ENCODE measurements at regions not wholly inside any gene's neighbourhood (a gene's known extent, or its start where the extent isn't known, plus 50 kb on each side); places are given as distances from the start of the nearest gene placed in this dataset.

GRCh38 chr10:131674130-131674529, 226.7 kb upstream of the PPP2R2D start:
- DNase-seq (ENCODE audit: low spot score) = no peak

- DNase-seq (ENCODE audit: low spot score) = no peak
Observed at GRCh38 chr10:131675104-131675503, 225.7 kb upstream of the PPP2R2D start.

GRCh38 chr10:131676046-131676799, 224.6 kb upstream of the PPP2R2D start:
- DNase-seq (ENCODE audit: low spot score) = no peak

- peak; percentile 83 for DNase-seq (ENCODE audit: low spot score)
Observed at GRCh38 chr10:131676800-131677421, 223.9 kb upstream of the PPP2R2D start.

- no peak for DNase-seq (ENCODE audit: low spot score)
Observed at GRCh38 chr10:131677671-131678070, 223.1 kb upstream of the PPP2R2D start.

- DNase-seq (ENCODE audit: low spot score) = no peak
Observed at GRCh38 chr10:131678171-131678570, 222.6 kb upstream of the PPP2R2D start.

GRCh38 chr10:131678613-131679012, 222.2 kb upstream of the PPP2R2D start:
- no peak for DNase-seq (ENCODE audit: low spot score)

GRCh38 chr10:131679926-131680325, 220.9 kb upstream of the PPP2R2D start:
- no peak for DNase-seq (ENCODE audit: low spot score)

GRCh38 chr10:131681122-131681521, 219.7 kb upstream of the PPP2R2D start:
- no peak for DNase-seq (ENCODE audit: low spot score)

- no peak for DNase-seq (ENCODE audit: low spot score)
Observed at GRCh38 chr10:131681656-131682055, 219.2 kb upstream of the PPP2R2D start.

- no peak for DNase-seq (ENCODE audit: low spot score)
Observed at GRCh38 chr10:131682271-131682962, 218.4 kb upstream of the PPP2R2D start.

- DNase-seq (ENCODE audit: low spot score) = no peak
Observed at GRCh38 chr10:131683281-131683861, 217.4 kb upstream of the PPP2R2D start.

- DNase-seq (ENCODE audit: low spot score) = no peak
Observed at GRCh38 chr10:131683941-131684340, 216.9 kb upstream of the PPP2R2D start.

GRCh38 chr10:131685007-131685406, 215.8 kb upstream of the PPP2R2D start:
- DNase-seq (ENCODE audit: low spot score) = no peak

- no peak for DNase-seq (ENCODE audit: low spot score)
Observed at GRCh38 chr10:131685576-131685975, 215.2 kb upstream of the PPP2R2D start.

- DNase-seq (ENCODE audit: low spot score) = peak; percentile 43
Observed at GRCh38 chr10:131686781-131687420, 213.9 kb upstream of the PPP2R2D start.

GRCh38 chr10:131688304-131688703, 212.5 kb upstream of the PPP2R2D start:
- no peak for DNase-seq (ENCODE audit: low spot score)

GRCh38 chr10:131689016-131689415, 211.8 kb upstream of the PPP2R2D start:
- peak; percentile 44 for DNase-seq (ENCODE audit: low spot score)

GRCh38 chr10:131689486-131689885, 211.3 kb upstream of the PPP2R2D start:
- DNase-seq (ENCODE audit: low spot score) = no peak

GRCh38 chr10:131689954-131690757, 210.7 kb upstream of the PPP2R2D start:
- DNase-seq (ENCODE audit: low spot score) = no peak

GRCh38 chr10:131690805-131691239, 210.0 kb upstream of the PPP2R2D start:
- DNase-seq (ENCODE audit: low spot score) = no peak

Data from iPS-NIHi11 (cell line).